Activated T-helper 2 cell treated with anti-CD3 and anti-CD28 coated beads, Interferon-gamma antibody, Interleukin-2, Interleukin-4, amounts not matched to agents 10 μg/mL and 5 μg/mL and 100 μg/mL, durations not matched to agents 14 hours and 24 hours and 36 hours (primary cell): ENCODE measurements at regions not wholly inside any gene's neighbourhood (a gene's known extent, or its start where the extent isn't known, plus 50 kb on each side); places are given as distances from the start of the nearest gene placed in this dataset.
"Not testable (repeated sequence)": the region's sequence is repeated elsewhere in the genome, so short reads cannot be mapped to it uniquely, and the experiment has no call there.

ENCODE experiments used
- DNase-seq: peaks from one replicate; pipeline ENCODE4 v3.0.0; 2021; ENCODE audit warnings: low spot score
- H3K27ac Mint-ChIP-seq: one replicate; pipeline ENCODE4 v1.8.0; 2021; ENCODE audit warnings: mixed read lengths
- H3K27me3 Mint-ChIP-seq: one replicate; pipeline ENCODE4 v1.8.0; 2021; ENCODE audit warnings: low read depth, mixed read lengths
- H3K36me3 Mint-ChIP-seq: one replicate; pipeline ENCODE4 v1.8.0; 2021; ENCODE audit warnings: low read depth, mixed read lengths
- H3K4me1 Mint-ChIP-seq: one replicate; pipeline ENCODE4 v1.8.0; 2021; ENCODE audit warnings: low read depth, mixed read lengths
- H3K4me3 Mint-ChIP-seq: one replicate; pipeline ENCODE4 v1.8.0; 2021; ENCODE audit warnings: low read depth, mild to moderate bottlenecking, moderate library complexity, mixed read lengths
- H3K9me3 Mint-ChIP-seq: one replicate; pipeline ENCODE4 v1.8.0; 2021; ENCODE audit warnings: mixed read lengths
- intact Hi-C: fragments of 100-400 bp; cut with micrococcal nuclease; formaldehyde crosslinking; loops from one replicate; pipeline ENCODE4 v1.15.1; 2023

- H3K4me1 Mint-ChIP-seq, result no peaks in the 10 kb centered on the region
- intact Hi-C loops, result no loop called here
- no peaks in the 10 kb centered on the region for H3K9me3 Mint-ChIP-seq
- H3K27me3 Mint-ChIP-seq, result peaks cover 2% of the 10 kb centered on the region
- H3K4me3 Mint-ChIP-seq, result no peak overlapping the region
- no peak overlapping the region for H3K27ac Mint-ChIP-seq
- H3K36me3 Mint-ChIP-seq, result no peaks in the 10 kb centered on the region
- no peak for DNase-seq
Measured at GRCh38 chr7:155395176-155395797, 62.6 kb upstream of the EN2 start.

- no peaks in the 10 kb centered on the region for H3K36me3 Mint-ChIP-seq
- DNase-seq, result no peak
- peaks cover 2% of the 10 kb centered on the region for H3K27me3 Mint-ChIP-seq
- H3K27ac Mint-ChIP-seq, result no peak overlapping the region
- H3K9me3 Mint-ChIP-seq, result no peaks in the 10 kb centered on the region
- no peaks in the 10 kb centered on the region for H3K4me1 Mint-ChIP-seq
- intact Hi-C loops, result no loop called here
- no peak overlapping the region for H3K4me3 Mint-ChIP-seq
Measured at GRCh38 chr7:155396661-155397060, 61.3 kb upstream of the EN2 start.

GRCh38 chr7:155397758-155398714 is 59.9 kb upstream of the EN2 start:
- H3K36me3 Mint-ChIP-seq, intact Hi-C loops, DNase-seq, H3K27me3 Mint-ChIP-seq, H3K4me3 Mint-ChIP-seq, H3K27ac Mint-ChIP-seq, H3K4me1 Mint-ChIP-seq, H3K9me3 Mint-ChIP-seq: not testable (repeated sequence)

GRCh38 chr7:155398944-155399343 is 59.0 kb upstream of the EN2 start:
- Mint-ChIP-seq H3K4me3 (no peak overlapping the region), H3K27ac (no peak overlapping the region), H3K36me3 (no peaks in the 10 kb centered on the region), H3K9me3 (no peaks in the 10 kb centered on the region), H3K27me3 (no peaks in the 10 kb centered on the region), H3K4me1 (no peaks in the 10 kb centered on the region)
- intact Hi-C loops, result no loop called here
- DNase-seq, result no peak

GRCh38 chr7:155399577-155399976 is 58.4 kb upstream of the EN2 start:
- no peak overlapping the region for H3K27ac Mint-ChIP-seq
- DNase-seq, result no peak
- H3K9me3 Mint-ChIP-seq, result no peaks in the 10 kb centered on the region
- H3K4me3 Mint-ChIP-seq, result no peak overlapping the region
- H3K36me3 Mint-ChIP-seq, result no peaks in the 10 kb centered on the region
- peaks cover 3% of the 10 kb centered on the region for H3K27me3 Mint-ChIP-seq
- no peaks in the 10 kb centered on the region for H3K4me1 Mint-ChIP-seq
- intact Hi-C loops, result no loop called here

- Mint-ChIP-seq H3K27me3 (peaks cover 12% of the 10 kb centered on the region), H3K4me1 (no peaks in the 10 kb centered on the region), H3K36me3 (no peaks in the 10 kb centered on the region), H3K27ac (no peak overlapping the region), H3K9me3 (no peaks in the 10 kb centered on the region), H3K4me3 (no peak overlapping the region)
- intact Hi-C loops, result no loop called here
- no peak for DNase-seq
Measured at GRCh38 chr7:155401231-155401630, 56.7 kb upstream of the EN2 start.

- intact Hi-C loops, result no loop called here
- Mint-ChIP-seq H3K9me3 (no peaks in the 10 kb centered on the region), H3K36me3 (no peaks in the 10 kb centered on the region), H3K27me3 (peaks cover 12% of the 10 kb centered on the region), H3K4me1 (no peaks in the 10 kb centered on the region), H3K27ac (no peak overlapping the region), H3K4me3 (no peak overlapping the region)
- DNase-seq, result no peak
Measured at GRCh38 chr7:155401884-155402283, 56.0 kb upstream of the EN2 start.

GRCh38 chr7:155402941-155403340 is 55.0 kb upstream of the EN2 start:
- Mint-ChIP-seq H3K4me1 (no peaks in the 10 kb centered on the region), H3K27ac (no peak overlapping the region), H3K4me3 (no peak overlapping the region), H3K27me3 (peaks cover 12% of the 10 kb centered on the region), H3K36me3 (no peaks in the 10 kb centered on the region), H3K9me3 (no peaks in the 10 kb centered on the region)
- intact Hi-C loops, result no loop called here
- no peak for DNase-seq

GRCh38 chr7:155404976-155405375 is 53.0 kb upstream of the EN2 start:
- intact Hi-C loops, result no loop called here
- no peak for DNase-seq
- Mint-ChIP-seq H3K27me3 (peaks cover 14% of the 10 kb centered on the region), H3K36me3 (no peaks in the 10 kb centered on the region), H3K9me3 (no peaks in the 10 kb centered on the region), H3K4me3 (no peak overlapping the region), H3K27ac (no peak overlapping the region), H3K4me1 (no peaks in the 10 kb centered on the region)

- H3K4me1 Mint-ChIP-seq, result no peaks in the 10 kb centered on the region
- no peak overlapping the region for H3K4me3 Mint-ChIP-seq
- H3K9me3 Mint-ChIP-seq, result no peaks in the 10 kb centered on the region
- no peaks in the 10 kb centered on the region for H3K36me3 Mint-ChIP-seq
- intact Hi-C loops, result no loop called here
- H3K27ac Mint-ChIP-seq, result no peak overlapping the region
- H3K27me3 Mint-ChIP-seq, result peaks cover 14% of the 10 kb centered on the region
- no peak for DNase-seq
Measured at GRCh38 chr7:155405399-155406318, 52.3 kb upstream of the EN2 start.

GRCh38 chr7:155407799-155408198 is 50.1 kb upstream of the EN2 start:
- Mint-ChIP-seq H3K27me3 (peaks cover 17% of the 10 kb centered on the region), H3K9me3 (no peaks in the 10 kb centered on the region), H3K4me1 (no peaks in the 10 kb centered on the region), H3K27ac (no peak overlapping the region), H3K4me3 (no peak overlapping the region), H3K36me3 (no peaks in the 10 kb centered on the region)
- intact Hi-C loops, result no loop called here
- no peak for DNase-seq
